Ascending aorta (tissue), 2 donors: ENCODE measurements at regions not wholly inside any gene's neighbourhood (a gene's known extent, or its start where the extent isn't known, plus 50 kb on each side); places are given as distances from the start of the nearest gene placed in this dataset.

Experiments
- DNase-seq, 2 donors: peaks; one replicate each; pipeline ENCODE4 v3.0.0-alpha.2; 2019; ENCODE audit warnings: low spot score in 2 of 2
- H3K27ac ChIP-seq, 2 donors: fragments of 200-600 bp; sonication (generic); one replicate each; pipeline ENCODE4 v1.5.1; 2016 to 2017; ENCODE audit warnings: mild to moderate bottlenecking in 1 of 2
- H3K27me3 ChIP-seq: fragments of 200-600 bp; sonication (generic); one replicate; pipeline ENCODE4 v1.5.1; 2017
- H3K36me3 ChIP-seq, 2 donors: fragments of 200-600 bp; sonication (generic); one replicate each; pipeline ENCODE4 v1.5.1; 2016
- H3K4me1 ChIP-seq, 2 donors: fragments of 200-600 bp; sonication (generic); one replicate each; pipeline ENCODE4 v1.5.1; 2016 to 2017; ENCODE audit warnings: mild to moderate bottlenecking in 1 of 2
- H3K4me3 ChIP-seq, 2 donors: fragments of 200-600 bp; sonication (generic); one replicate each; pipeline ENCODE4 v1.5.1; 2016 to 2017; ENCODE audit warnings: mild to moderate bottlenecking in 1 of 2
- H3K9me3 ChIP-seq, 2 donors: fragments of 200-600 bp; sonication (generic); one replicate each; pipeline ENCODE4 v1.5.1; 2016
- CTCF ChIP-seq, 3 experiments: fragments of 200-600 bp in 2 of 3; fragments of 450-650 bp in 1 of 3; sonication (generic) in 2 of 3; IDR thresholded peaks; one replicate each; pipeline ENCODE4 v1.5.1; 2016 to 2019; ENCODE audit warnings: antibody characterized with exemption in 3 of 3, mild to moderate bottlenecking in 1 of 3, moderate library complexity in 1 of 3
- intact Hi-C: fragments of 100-400 bp; cut with DNase I; formaldehyde crosslinking; loops from one replicate; pipeline ENCODE4 v1.15.1; 2023

GRCh38 chr4:123826896-123827295 is 430.3 kb downstream of the SPRY1 start:
- intact Hi-C loops = loop anchor here (10.0 kb wide), 1 partner anchor 378 kb away; no protein-coding TSS in a partner anchor

GRCh38 chr4:123827511-123827910 is 430.9 kb downstream of the SPRY1 start:
- Histone ChIP-seq H3K4me1 (peaks cover 2 to 20% of the 10 kb centered on the region in 2 donors), H3K36me3 (no peaks in the 10 kb centered on the region), H3K9me3 (no peaks in the 10 kb centered on the region), H3K4me3 (no peak overlapping the region), H3K27ac (no peak overlapping the region), H3K27me3 (no peaks in the 10 kb centered on the region)
- intact Hi-C loops = loop anchor here (10.0 kb wide), 1 partner anchor 377 kb away; no protein-coding TSS in a partner anchor
- no peak for DNase-seq
- TF ChIP-seq CTCF (IDR thresholded peaks at IDR 0.05) = no peak

More at GRCh38 chr4:123826896-123827295, 430.3 kb downstream of the SPRY1 start:
- TF ChIP-seq CTCF (IDR thresholded peaks at IDR 0.05) = no peak
- Histone ChIP-seq H3K27me3 (no peaks in the 10 kb centered on the region), H3K4me1 (peaks cover 0 to 16% of the 10 kb centered on the region in 2 donors), H3K27ac (no peak overlapping the region), H3K9me3 (no peaks in the 10 kb centered on the region), H3K4me3 (no peak overlapping the region), H3K36me3 (no peaks in the 10 kb centered on the region)
- DNase-seq = no peak

GRCh38 chr4:123830930-123831329 is 434.3 kb downstream of the SPRY1 start:
- no peak for TF ChIP-seq CTCF (IDR thresholded peaks at IDR 0.05)
- Histone ChIP-seq H3K4me3 (no peak overlapping the region), H3K27ac (peak overlapping the region in 1 of 2 donors; percentile 56), H3K36me3 (no peaks in the 10 kb centered on the region), H3K27me3 (no peaks in the 10 kb centered on the region), H3K9me3 (no peaks in the 10 kb centered on the region), H3K4me1 (peaks cover 3 to 19% of the 10 kb centered on the region in 2 donors)
- DNase-seq = no peak
- intact Hi-C loops = loop anchor here (5.0 to 10.0 kb wide), 3 partner anchors 274 to 884 kb away; partner anchors contain the start of genes ANKRD50 and SPRY1

- Histone ChIP-seq H3K36me3 (no peaks in the 10 kb centered on the region), H3K4me1 (peaks cover 3 to 19% of the 10 kb centered on the region in 2 donors), H3K27me3 (no peaks in the 10 kb centered on the region), H3K27ac (peak overlapping the region; percentile 56 to 76), H3K4me3 (no peak overlapping the region), H3K9me3 (no peaks in the 10 kb centered on the region)
- intact Hi-C loops = loop anchor here (2.0 to 10.0 kb wide), 4 partner anchors 46 to 882 kb away; partner anchors contain the start of genes ANKRD50 and SPRY1
- DNase-seq = peak in 1 of 2 donors; percentile 82
- TF ChIP-seq CTCF (IDR thresholded peaks at IDR 0.05) = no peak
Observed at GRCh38 chr4:123832173-123833026, 435.8 kb downstream of the SPRY1 start.

- no peak for DNase-seq
- Histone ChIP-seq H3K4me1 (peaks cover 3 to 19% of the 10 kb centered on the region in 2 donors), H3K4me3 (no peak overlapping the region), H3K27ac (peak overlapping the region; percentile 56 to 76), H3K27me3 (no peaks in the 10 kb centered on the region), H3K9me3 (no peaks in the 10 kb centered on the region), H3K36me3 (no peaks in the 10 kb centered on the region)
- no peak for TF ChIP-seq CTCF (IDR thresholded peaks at IDR 0.05)
- intact Hi-C loops = loop anchor here (2.0 to 10.0 kb wide), 4 partner anchors 46 to 882 kb away; partner anchors contain the start of genes ANKRD50 and SPRY1
Observed at GRCh38 chr4:123833171-123833643, 436.6 kb downstream of the SPRY1 start.
